Loucy (cell line): ENCODE measurements at regions not wholly inside any gene's neighbourhood (a gene's known extent, or its start where the extent isn't known, plus 50 kb on each side); places are given as distances from the start of the nearest gene placed in this dataset.

Experiments used
- H2AFZ ChIP-seq: fragments of 200-600 bp; sonication (generic); 2 replicates; pipeline ENCODE4 v1.6.0; 2016; ENCODE audit warnings: antibody characterized with exemption, mild to moderate bottlenecking, low read length, moderate library complexity
- H3F3A ChIP-seq: fragments of 200-600 bp; 2 replicates; pipeline ENCODE4 v1.6.0; 2016; ENCODE audit warnings: antibody characterized with exemption, low read depth, mild to moderate bottlenecking
- H3K27me3 ChIP-seq: fragments of 200-600 bp; sonication (generic); 2 replicates; pipeline ENCODE4 v1.6.1; 2014; ENCODE audit warnings: low read length, mild to moderate bottlenecking; ENCODE audit not compliant: insufficient read depth, poor library complexity, severe bottlenecking
- H3K36me3 ChIP-seq: fragments of 200-600 bp; sonication (generic); 2 replicates; pipeline ENCODE4 v1.6.1; 2016; ENCODE audit warnings: low read length; ENCODE audit not compliant: insufficient read depth
- H3K4me1 ChIP-seq: fragments of 200-600 bp; sonication (generic); 2 replicates; pipeline ENCODE4 v1.5.1; 2014; ENCODE audit warnings: low read length, mild to moderate bottlenecking; ENCODE audit not compliant: insufficient read depth, poor library complexity, severe bottlenecking
- H3K4me2 ChIP-seq: fragments of 200-600 bp; sonication (generic); 2 replicates; pipeline ENCODE4 v1.6.0; 2014; ENCODE audit warnings: antibody characterized with exemption, low read length, low read depth, mild to moderate bottlenecking; ENCODE audit not compliant: poor library complexity, severe bottlenecking
- H3K4me3 ChIP-seq: fragments of 200-600 bp; sonication (generic); 2 replicates; pipeline ENCODE4 v1.5.1; 2014; ENCODE audit warnings: low read length, mild to moderate bottlenecking, mixed read lengths; ENCODE audit not compliant: poor library complexity, severe bottlenecking
- H3K79me2 ChIP-seq: fragments of 200-600 bp; sonication (generic); 2 replicates; pipeline ENCODE4 v1.6.1; 2014; ENCODE audit warnings: low read length; ENCODE audit not compliant: insufficient read depth
- H3K9ac ChIP-seq: fragments of 200-600 bp; sonication (generic); 2 replicates; pipeline ENCODE4 v1.6.0; 2014; ENCODE audit warnings: mild to moderate bottlenecking, low read depth, low read length, moderate library complexity; ENCODE audit not compliant: poor library complexity, severe bottlenecking
- H3K9me2 ChIP-seq: fragments of 200-600 bp; sonication (generic); replicated peaks from 2 replicates; pipeline ENCODE4 v1.6.1; 2016; ENCODE audit warnings: low read depth, low read length, mixed read lengths
- H3K9me3 ChIP-seq: fragments of 200-600 bp; sonication (generic); 2 replicates; pipeline ENCODE4 v1.6.1; 2014; ENCODE audit warnings: mild to moderate bottlenecking, antibody characterized with exemption, low read length, low read depth; ENCODE audit not compliant: insufficient read depth
- H4K20me1 ChIP-seq: fragments of 200-600 bp; sonication (generic); 2 replicates; pipeline ENCODE4 v1.6.0; 2014; ENCODE audit warnings: antibody characterized with exemption, low read length, mild to moderate bottlenecking; ENCODE audit not compliant: insufficient read depth, poor library complexity, severe bottlenecking
- CTCF ChIP-seq: fragments of 200-600 bp; sonication (generic); conservative IDR thresholded peaks from 2 replicates; pipeline ENCODE4 v1.5.1; 2014; ENCODE audit warnings: mild to moderate bottlenecking, antibody characterized with exemption, low read length
- EZH2phosphoT487 ChIP-seq: fragments of 200-600 bp; IDR thresholded peaks from 2 replicates; pipeline ENCODE4 v1.6.1; 2018; ENCODE audit warnings: antibody characterized with exemption, mild to moderate bottlenecking, moderate library complexity, borderline replicate concordance

DNA sequence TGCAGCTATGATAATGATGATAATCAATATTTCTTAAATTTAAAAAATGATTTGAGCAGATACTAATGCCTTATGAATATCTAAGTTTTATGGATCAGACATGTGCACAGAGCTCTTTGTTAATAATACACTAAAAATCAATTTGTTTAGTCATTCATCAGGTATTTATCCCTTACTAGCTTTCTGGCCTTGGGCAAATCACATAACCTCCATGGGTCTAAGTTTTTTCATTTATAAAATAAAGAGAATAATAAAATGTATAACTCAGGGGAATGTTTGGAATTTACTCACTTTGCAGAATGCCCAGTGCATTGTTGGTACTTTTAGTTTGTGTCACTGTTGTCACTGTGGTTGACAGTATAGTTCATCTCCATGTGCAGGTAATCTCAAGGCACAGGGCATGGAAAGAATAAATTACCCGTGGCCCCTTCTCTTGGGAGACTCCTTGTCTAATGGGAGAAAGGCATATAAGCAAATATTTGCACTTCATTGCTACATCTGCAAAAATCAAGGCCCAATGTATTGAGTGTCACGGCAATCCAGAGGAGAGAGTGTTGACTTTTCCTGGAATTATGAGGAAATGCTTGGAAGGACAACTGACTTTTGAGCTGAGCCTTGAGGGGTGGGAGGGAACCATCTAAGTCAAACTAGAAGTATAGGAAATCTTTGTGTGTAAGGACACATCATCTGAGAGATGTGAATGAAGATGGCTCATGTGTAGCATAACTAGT lies 64.7 kb upstream of the CTTNBP2 start:
- no peak overlapping the region for H2AFZ ChIP-seq
- TF ChIP-seq EZH2phosphoT487 (no peak), CTCF (no peak)
- H3K4me2 ChIP-seq = no peak overlapping the region
- H3K9ac ChIP-seq = no peak overlapping the region
- no peaks in the 10 kb centered on the region for H3K9me3 ChIP-seq
- H3F3A ChIP-seq = no peaks in the 10 kb centered on the region
- no peaks in the 10 kb centered on the region for H3K79me2 ChIP-seq
- no peak overlapping the region for H3K4me3 ChIP-seq
- H3K9me2 ChIP-seq = no peaks in the 10 kb centered on the region
- no peaks in the 10 kb centered on the region for H3K27me3 ChIP-seq
- H4K20me1 ChIP-seq = no peaks in the 10 kb centered on the region
- H3K36me3 ChIP-seq = no peaks in the 10 kb centered on the region
- no peaks in the 10 kb centered on the region for H3K4me1 ChIP-seq

DNA sequence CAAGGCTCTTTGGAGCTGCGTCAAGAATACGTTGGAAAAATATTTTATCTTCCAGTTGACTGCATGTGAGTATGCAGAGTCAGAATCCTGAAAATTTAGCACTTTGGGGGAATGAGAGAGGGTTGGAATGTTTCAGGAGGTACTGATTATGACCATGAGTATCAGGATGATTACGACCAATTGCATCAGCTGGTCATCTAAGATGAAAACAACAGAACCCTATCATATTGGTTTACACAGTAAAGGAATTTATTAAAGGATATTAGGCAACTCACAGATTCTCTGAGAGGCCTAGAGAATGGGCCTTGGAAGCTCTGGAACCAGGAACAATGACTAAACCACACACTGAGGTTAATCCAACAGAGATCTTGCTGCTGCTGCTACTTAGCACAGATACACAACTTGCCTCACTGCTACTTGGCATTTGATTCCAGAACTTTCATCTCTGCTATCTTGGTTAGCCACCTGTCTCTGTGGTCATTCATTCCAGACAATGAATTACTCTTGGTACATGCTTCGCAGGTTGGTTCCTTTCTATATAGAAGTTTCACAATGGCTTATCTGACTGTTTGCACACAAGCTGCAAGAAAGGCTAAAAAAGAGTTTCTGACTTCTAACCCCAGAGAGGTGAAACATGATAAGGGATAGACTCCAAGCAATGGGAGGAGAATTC lies 68.0 kb upstream of the CTTNBP2 start:
- peaks cover 5% of the 10 kb centered on the region for H3K4me1 ChIP-seq

GRCh38 chr7:117942780-117943179 lies 69.5 kb upstream of the CTTNBP2 start:
- H3K9me3 ChIP-seq = no peaks in the 10 kb centered on the region
- H2AFZ ChIP-seq = no peak overlapping the region
- H3K4me3 ChIP-seq = no peak overlapping the region
- TF ChIP-seq EZH2phosphoT487 (no peak), CTCF (no peak)
- no peaks in the 10 kb centered on the region for H3K9me2 ChIP-seq
- H3K4me2 ChIP-seq = no peak overlapping the region
- no peaks in the 10 kb centered on the region for H4K20me1 ChIP-seq
- H3K27me3 ChIP-seq = no peaks in the 10 kb centered on the region
- H3K79me2 ChIP-seq = no peaks in the 10 kb centered on the region
- peaks cover 5% of the 10 kb centered on the region for H3K4me1 ChIP-seq
- no peaks in the 10 kb centered on the region for H3F3A ChIP-seq
- no peaks in the 10 kb centered on the region for H3K36me3 ChIP-seq
- no peak overlapping the region for H3K9ac ChIP-seq

More for the DNA sequence above, 68.0 kb upstream of the CTTNBP2 start:
- H4K20me1 ChIP-seq = no peaks in the 10 kb centered on the region
- no peaks in the 10 kb centered on the region for H3K9me2 ChIP-seq
- H3K4me2 ChIP-seq = no peak overlapping the region
- H3K27me3 ChIP-seq = no peaks in the 10 kb centered on the region
- no peak for TF ChIP-seq EZH2phosphoT487
- no peak for TF ChIP-seq CTCF
- no peaks in the 10 kb centered on the region for H3K9me3 ChIP-seq
- H3K4me3 ChIP-seq = no peak overlapping the region
- H3K79me2 ChIP-seq = no peaks in the 10 kb centered on the region
- H3K9ac ChIP-seq = no peak overlapping the region
- no peak overlapping the region for H2AFZ ChIP-seq
- no peaks in the 10 kb centered on the region for H3F3A ChIP-seq
- H3K36me3 ChIP-seq = no peaks in the 10 kb centered on the region
